ENCODE measurements at regions not wholly inside any gene's neighbourhood (a gene's known extent, or its start where the extent isn't known, plus 50 kb on each side); places are given as distances from the start of the nearest gene placed in this dataset.

DNA sequence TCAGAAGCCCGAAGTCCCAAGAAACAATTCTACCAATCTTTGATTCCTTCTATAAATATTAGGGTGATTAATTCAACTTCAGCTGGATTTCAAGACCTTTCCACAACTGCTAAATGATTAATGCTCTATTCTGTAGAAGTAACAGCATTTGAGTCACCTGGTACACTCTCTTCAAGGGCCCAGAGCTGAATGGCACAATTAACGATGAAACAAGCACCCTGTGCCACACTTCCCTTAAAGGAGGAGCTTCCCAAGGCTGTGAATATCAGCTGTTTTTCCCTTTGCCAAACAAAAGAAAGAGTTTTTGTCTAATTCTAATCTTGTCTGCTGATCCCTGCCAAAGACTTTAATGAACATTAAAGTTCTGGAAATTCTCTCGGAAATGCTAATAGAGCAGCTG is 56.0 kb downstream of the BOD1L2 start:
- DNase-seq, result no peak

DNA sequence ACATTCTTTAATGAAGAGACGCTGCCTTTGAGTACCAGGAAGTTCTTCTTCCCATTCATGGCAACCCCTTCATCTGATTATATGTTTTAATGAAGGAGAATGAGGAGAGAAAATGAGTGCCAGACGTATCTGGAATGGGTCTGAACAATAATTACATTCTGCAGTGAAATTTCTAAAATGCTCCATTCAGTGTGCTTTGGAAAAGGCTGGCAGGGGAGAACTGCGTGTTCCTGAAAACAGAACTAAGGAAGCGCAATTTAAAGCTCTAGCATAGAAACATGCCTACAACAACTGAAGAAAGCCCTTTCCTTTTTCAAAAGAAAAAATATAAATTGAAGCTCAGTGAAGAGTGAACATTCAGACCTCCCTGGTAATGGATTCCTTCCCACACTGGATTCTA is 58.8 kb downstream of the BOD1L2 start:
- no peak for DNase-seq

DNA sequence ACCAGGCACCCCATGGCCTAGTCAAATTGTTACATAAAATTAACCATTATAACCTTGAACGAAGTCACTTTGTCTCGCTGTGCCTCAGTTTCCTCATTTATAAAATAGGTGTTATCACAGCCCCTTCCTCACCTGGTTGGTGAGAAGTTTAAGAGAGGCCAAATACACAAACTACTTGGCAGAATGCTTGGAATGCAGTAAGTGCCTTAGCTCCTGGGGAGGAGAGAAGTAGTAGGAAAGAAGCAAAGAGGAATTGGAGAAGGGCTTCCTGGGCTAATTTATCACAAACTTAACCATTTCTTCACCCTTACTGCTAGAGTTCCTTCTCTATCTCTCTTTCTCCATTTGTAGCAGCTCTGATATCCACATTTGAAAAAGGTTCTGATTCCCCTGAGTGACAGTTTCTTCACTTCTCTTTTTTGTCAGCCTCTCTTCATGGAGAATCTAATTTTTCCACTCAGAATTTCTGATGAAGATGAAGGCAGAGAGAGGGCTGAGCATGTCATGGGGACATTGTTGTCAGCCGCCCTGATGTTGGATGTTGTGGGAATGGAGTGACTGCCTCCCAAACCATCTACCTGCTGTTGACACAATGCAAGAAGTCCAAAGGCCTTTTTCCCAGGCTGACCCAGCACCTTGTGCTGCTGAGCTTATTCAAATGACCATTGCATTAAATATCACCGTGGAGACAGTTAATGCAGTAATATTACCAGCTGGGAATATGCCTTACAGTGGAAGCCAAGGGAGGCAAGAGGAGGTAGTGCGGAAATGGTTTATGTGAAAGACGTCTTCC is 60.4 kb downstream of the BOD1L2 start:
- no peak for DNase-seq

DNA sequence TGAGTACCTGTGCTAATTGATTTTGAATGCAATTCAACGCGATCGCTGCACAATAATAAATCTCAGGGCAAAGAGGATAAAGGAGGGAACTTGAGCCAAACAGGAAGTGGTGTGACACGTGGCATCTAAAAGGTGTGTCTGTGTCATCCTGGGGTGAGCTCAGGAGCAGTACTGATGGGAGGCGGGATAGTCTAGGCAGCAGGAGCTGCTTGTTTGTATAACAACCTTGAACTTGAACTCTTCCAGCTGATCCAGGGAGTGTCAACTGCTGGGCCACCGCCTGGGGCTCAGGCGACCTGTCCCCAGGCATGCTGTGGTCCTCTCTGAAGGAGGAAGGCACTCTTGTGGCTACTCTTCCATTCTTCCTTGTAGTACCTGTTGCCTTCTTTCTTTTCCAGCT is 61.2 kb downstream of the BOD1L2 start:
- no peak for DNase-seq

DNA sequence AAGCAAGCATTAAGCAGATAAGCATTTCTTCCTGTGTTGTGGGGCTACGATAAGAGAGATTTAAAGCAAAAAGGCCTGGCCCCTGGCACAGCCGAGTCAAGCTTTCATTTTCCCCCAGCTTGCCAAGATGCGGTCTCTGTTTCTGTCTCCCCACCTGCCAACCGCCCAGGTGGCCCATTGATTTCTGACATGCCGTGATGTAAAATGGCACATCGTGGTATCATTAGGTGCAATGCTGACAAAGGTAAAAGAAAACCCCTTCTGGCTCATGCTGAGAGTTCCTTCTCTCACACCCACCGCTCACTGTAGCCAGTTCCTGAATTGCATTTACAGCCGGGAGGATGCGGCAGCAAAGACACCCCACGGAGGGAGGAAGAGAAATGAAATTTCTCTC is 62.8 kb downstream of the BOD1L2 start:
- DNase-seq, result no peak

DNA sequence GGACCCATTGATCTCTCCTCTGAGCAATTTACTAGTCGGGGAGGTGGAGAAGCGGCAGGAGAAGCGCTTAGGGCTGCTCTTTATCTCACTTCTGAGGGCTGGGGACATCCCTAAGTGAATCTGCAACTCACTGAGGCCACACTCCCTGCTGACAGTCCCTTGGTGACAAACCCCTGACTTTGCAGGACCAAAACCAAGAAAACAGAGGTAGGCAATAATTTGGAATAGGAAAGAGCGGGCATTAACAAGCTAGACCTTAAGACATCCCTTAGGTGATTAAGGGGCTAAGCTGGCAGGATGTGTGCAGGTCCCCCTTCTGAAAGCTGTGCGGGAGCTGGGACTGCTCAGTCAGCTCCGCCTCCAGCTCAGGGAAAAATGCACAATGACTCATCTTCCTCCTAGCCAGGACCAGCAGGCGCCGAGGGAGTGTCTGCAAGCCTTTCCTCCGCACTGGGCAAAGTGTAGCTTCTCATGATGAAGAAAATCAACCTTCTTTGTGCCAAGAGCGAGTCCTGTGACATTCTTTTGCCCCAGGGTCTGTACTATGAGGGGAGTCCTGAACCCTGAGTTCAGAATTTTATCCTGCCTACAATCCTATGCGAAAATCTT is 63.3 kb downstream of the BOD1L2 start:
- peak; percentile 6 to 37 (median 19) for DNase-seq

DNA sequence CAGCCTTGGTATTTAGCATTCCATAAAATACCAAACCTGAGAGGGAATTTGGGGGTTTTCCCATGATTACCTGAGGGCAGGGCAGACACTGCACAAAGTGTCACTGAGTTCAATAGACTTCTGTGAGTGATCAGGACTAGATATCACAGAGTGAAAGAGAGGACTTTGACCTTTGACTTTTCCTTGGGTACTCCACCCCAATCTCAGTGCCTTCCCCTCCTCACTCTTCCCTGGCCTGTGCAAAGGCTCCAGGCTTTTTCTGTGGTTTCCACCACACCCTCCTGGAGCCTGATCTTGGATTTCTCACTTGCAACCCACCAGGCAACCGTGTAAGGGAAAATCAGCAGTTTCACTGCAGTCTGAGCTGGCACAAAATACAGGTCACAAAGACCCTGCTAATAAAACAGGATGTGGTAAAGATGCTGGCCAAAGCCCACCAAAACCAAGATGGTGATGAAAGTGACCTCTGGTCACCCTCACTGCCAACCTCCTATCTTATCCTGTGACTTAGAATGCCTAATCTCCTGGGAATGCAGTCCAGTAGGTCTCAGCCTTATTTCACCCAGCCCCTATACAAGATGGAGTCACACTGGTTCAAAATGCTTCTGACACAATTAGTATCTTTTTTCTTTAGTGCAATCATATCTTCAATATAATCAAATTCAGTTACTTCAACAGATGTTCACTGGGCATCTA is 64.0 kb downstream of the BOD1L2 start:
- no peak for DNase-seq

DNA sequence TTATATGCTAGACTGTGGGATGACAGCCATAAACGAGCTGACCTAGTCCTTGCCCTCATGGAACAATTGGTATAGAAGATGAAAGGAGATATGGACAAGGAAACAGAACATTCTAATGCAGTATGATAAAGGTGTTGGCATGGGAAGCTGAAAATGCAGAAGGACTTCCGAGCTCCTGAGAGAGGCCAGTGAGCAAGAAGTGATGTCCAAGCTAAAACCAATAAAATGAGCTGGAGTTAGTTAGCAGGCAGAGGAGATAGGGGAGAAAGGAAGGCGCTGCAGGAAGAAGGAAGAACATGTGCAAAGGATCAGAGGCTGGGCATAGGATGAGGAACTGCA is 64.5 kb downstream of the BOD1L2 start:
- DNase-seq, result no peak

DNA sequence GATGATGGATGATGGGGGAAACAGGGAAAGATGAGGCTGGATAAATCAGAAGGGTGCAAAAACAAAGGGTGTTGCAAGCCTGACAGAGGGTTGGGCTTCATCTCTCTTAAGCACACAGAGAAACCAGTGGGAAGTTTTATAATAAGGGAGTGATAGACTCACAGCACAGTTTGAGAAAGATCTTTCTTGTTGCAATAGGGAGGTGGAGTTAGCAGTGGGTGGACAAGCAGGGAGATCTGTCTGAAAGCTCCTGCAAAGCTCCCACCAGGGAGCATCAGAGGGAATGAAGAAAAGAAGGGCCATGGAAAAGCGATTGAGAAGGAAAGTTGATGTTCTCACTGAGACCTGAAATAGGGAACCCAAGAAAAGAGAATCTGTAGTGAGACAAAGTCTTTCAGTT is 64.9 kb downstream of the BOD1L2 start:
- no peak for DNase-seq

DNA sequence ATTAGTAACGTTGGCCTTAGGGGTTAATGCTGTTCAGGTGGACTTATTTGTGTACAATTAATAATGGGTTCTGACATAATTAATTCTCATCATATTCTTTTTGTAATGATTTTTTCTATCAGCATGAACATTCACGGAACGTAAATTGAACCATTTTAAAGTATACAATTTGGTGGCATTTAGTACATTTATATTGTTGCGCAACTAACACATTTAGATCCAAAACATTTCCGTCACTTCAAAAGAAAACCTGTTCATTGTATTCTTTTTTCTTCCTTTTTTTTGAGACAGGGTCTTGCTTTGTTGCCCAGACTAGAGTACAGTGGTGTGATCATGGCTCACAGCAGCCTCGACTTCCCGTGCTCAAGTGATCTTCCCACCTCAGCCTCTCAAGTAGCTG is 65.8 kb downstream of the BOD1L2 start:
- DNase-seq, result no peak

DNA sequence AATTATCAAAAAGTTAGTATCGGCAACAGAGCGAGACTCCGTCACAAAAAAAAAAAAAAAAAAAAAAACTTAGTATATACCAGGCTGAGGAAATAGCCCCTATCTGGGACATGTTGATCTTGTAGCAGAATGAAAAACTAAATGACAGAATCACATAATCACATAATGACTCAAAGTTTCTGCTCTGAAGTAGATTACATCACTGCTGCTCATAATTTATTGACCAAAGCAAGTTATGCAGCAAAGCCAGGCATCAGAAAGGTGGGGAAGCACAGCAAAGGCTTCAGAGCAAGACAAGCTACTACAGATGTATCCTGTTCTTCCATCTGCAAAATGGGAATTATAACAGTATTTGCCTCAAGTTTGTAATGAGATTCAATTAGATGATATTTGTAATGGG is 68.1 kb downstream of the BOD1L2 start:
- DNase-seq, result no peak

DNA sequence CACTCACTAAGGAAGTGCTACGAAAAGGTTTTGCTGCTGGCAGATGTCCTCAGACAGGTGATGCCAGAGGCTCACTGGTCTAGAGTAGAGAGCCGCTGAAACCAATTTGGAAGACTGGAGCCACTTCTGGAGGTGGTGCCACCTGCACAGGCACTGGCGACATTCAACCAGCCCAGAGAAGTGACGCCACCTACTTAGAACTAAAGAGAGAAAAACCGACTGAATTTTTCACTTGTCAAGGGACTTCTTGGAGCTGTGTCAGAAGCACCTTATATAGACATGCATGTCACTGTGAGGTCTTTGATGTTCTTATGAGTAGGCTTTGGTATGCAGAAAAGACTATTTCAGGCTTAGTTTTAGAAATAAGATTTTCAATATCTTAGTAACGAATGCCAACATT is 71.4 kb downstream of the BOD1L2 start:
- DNase-seq, result no peak

DNA sequence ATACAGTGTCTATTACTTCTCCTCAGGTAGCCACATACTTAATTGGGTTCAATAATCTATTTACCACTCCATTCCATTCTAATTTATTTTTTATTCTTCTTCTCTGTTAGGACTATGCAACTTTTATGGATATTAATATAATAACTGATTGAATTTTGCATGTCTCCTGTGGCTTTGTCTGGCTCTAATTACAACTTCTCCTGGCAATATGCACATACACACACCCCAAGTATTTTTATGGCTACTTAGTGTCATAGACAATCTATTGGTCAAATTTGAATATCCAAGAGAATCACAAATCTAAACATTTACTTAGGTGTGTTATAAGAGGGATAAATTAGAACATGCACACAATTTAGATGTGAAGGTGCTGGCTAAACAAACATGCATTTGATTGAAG is 73.1 kb downstream of the BOD1L2 start:
- DNase-seq, result no peak

DNA sequence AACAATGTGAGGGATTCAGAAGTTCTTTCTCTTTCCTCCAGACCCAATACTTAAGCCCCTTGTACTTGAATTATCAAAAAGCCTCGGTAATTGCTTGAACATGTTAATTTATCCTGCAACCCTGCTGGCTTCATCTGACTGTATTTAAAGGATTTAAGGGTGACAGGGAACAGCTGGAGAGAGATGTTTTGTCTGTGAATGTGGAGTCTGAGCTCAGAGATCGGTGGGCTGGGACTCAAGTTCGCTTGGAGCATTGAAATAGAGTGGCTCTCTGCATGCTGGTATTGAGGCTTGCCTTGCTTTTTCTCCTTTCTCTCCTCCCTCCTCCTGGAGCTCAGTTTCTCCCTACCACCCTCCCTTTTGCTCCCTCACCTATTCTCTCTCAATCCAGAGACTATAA is 73.6 kb downstream of the BOD1L2 start:
- DNase-seq, result no peak

DNA sequence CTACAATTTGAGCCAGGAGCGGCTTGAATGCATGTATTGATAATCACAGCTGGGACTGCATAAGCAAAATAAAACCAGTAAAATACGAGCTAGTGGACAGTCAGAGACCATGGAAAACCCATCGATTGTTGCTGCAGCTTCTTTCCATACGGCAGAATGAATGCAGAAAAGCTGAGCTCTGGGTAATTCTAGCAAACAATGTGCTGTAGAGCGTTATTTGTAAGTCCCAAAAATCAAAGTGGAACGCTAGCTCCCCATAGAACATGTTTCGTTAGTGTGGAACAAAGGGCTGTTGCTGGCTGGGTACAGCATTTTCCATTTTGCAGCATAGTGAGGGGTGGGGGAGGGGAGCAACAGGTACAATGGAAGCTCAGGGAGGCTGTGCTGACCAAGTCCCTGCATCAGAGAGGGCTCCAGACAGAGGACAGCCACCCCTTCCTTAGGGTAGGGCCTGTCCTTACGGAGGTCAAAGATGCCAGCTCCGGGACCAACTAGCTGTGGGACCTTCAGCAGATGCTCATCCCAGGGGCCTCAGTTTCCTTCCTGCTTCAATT is 74.1 kb downstream of the BOD1L2 start:
- no peak for DNase-seq

DNA sequence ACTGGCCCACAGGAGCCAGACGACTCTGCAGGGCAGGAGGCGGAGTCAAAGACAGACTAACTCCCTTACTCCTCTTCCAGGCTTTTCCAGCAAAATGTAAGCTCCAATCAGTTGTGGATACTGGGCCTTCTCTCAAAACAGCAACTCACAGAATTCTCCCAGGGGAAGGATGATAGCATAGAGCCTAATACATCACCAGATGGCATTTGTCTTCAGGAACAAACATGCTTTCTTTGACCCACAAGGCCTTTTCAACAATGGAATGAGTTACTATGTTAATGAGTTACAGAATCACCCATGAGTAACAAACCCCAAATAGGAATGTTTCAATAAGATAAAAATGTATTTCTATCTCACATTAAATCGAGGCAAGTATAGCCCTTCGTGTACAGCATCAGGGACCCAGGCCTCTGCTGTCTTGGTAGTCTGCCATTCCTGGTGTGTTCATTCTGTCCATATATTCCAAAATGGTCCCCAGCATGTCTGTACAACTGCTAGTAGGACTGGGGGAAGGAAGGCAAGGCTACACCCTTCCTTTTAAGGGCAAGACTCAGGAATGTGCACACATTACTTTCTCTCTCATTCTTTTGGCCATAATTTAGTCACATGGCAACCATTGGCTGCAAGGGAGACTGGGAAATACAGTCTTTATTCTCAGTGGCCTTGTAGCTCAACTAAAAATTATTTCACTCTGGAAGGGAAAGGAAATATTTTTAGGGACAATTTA is 76.4 kb downstream of the BOD1L2 start:
- no peak for DNase-seq

DNA sequence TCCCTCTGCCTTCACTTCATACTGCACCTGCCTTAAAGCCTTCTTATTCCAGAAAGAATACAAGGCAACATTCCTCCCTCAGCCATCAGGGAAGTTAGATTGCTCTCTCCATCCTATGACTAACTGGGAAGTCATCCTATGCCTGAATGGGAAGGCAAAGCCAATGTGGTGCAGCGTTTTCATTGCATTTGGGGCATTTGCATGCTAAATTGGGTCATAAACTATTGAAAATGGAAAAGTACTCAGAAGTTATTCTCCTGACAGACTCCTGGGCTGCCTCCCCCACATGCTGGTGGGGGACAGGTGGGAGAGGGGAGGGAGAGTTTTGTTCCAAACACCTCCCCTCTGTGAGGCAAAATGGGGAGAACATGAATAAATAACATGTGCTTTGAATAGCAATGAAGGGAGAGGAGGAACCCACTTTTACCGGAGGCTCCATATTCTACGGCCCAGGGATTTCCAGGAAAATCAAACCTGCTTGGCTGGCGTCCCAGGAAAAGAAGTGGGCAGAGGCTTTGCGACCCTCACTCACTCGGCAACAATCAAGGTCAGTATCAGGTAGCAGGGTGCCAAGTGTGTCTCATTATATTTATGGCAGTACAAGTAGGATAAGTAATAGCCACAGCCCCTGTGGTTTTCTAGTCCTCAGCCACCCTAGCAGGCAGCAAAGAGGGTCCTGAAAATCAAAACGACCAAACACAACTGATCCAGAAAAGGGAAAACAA is 84.1 kb downstream of the BOD1L2 start:
- DNase-seq, result no peak

DNA sequence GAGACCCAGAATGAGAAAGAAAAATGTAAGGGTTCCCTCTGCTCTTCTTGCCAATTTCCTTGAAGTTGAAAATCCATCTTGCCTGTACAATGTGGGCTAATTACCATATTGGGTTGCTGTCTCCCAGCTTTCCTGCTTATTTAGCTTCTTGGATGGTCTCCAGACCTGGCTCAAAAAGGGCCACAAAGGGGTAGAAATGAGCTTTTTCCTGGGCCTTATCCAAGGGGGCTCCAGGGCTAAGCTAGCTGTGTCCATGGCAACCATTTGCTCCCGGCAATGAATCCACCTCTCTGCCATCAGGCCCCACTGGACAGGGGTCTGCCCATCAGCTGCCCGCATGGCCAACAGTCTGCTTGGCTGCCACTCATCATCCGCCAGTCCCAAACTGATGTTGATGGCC is 85.0 kb downstream of the BOD1L2 start:
- DNase-seq, result no peak

DNA sequence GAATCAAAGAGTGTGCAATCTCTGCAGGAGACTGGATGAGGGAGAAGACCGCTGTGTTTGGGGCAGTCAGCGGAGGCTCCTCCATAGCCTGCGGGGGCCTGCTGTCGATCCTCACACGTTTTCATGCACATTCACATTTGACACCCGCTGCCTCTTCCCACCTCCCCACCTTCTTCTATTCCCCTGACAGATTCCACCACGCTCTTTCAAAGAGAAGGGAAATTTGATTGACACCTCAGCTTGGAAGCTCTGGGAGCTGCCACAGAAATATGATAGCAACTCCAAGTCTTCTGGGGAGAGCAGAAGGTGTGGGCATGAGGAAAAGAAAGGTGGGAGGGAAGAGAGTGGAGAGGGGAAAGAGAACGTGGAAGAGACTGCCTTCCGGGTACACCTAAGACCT is 87.5 kb downstream of the BOD1L2 start:
- no peak for DNase-seq

DNA sequence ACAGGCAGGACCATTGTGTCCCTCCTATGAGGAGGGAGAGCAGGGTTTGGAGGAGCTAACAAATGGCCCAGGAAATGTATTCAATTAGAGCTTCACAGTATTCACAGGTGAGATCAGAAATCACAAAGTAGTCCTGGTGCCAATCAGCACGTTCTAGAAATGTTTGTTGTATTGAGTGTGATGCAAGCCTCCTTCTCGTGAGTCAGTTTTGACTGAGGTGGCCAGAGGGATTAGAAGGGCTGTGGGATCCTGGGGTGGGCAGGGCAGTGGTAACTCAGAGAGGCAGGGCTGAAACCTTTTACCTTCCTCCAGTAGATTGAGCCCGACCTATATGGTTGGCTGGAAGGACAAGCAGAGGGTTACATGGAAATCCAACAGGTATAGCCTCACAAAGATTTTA is 95.0 kb downstream of the BOD1L2 start:
- no peak for DNase-seq

DNA sequence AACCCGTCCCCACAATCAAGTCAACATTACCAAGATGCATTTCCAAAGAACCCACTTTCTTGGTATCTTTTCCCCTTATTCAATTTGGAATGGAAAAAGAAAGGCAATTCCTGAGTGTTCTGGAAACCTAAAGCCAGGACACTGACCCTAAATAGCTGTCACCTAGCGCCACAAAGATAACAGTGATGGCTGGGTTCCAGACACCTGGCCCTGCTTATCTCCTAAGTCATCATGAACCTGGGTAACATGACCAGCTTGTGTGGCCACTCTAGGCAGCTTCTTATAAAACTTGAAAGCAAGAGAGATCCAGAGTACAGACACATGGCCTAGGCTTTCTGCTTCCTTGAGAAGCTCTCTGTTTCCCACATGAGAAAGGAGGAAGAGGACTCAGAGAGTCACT is 95.4 kb downstream of the BOD1L2 start:
- DNase-seq, result peak in 1 of 3 donors; percentile 1
